GM19438 (cell line): ENCODE measurements at regions not wholly inside any gene's neighbourhood (a gene's known extent, or its start where the extent isn't known, plus 50 kb on each side); places are given as distances from the start of the nearest gene placed in this dataset.
A peak's percentile ranks its signal among the peaks of the same experiment; 100 is the strongest.

Experiments
- ATAC-seq: cut with Tn5 transposase; IDR thresholded peaks from one replicate; pipeline ENCODE4 v1.9.1; 2021; ENCODE audit warnings: low read depth; ENCODE audit not compliant: unreplicated experiment

DNA sequence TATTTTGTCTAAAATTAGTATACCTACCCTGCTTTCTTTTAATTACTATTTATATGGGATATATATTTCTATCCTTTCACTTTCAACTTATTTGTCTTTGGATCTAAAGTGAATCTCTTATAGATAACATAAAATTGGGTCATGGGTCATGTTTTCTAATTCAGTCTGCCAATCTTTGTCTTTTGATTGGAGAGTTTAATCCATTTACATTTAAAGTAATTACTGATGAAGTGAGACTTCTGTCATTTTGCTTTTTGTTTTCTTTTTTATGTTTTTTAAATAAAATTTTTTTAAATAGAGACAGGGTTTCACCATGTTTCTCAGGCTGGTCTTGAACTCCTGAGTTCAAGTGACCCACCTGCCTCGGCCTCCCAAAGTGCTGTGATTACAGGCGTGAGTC is 50.5 kb upstream of the PRDM1 start:
- no peak for ATAC-seq

DNA sequence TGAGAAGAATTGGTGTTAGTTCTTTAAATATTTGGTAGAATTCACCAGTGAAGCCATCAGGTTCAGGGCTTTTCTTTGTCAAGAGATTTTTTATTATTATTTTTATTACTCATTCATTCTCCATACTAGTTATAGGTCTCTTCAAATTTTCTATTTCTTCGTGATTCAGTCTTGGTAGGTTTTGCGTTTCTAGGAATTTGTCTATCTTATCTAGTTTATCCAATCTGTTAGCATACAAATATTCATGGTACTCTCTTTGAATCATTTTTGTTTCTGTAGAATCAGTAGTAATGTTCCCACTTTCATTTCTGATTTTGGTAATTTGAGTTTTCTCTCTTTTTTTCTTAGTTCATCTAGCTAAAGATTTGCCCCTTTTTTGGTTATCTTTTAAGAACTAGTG is 52.3 kb upstream of the PRDM1 start:
- ATAC-seq, result no peak

DNA sequence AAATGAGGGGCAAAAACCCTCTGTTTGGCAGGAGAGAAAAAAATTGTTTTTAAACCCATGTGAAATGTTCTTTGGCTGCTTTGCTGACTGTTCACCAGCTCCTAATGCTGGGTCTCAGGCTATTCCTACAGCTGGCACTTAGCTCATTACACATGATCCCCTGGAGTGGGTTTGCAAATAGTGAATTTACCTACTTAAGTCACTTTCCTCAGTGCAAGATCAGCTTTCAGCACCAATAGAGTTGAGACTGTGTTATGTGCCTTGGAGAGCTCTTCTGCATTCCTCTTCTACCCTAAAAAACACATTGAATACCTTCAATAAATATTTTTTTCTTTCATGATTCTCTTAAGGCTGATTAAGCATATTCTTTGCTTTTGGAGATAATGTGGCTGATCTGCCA is 58.4 kb upstream of the PRDM1 start:
- ATAC-seq, result no peak

DNA sequence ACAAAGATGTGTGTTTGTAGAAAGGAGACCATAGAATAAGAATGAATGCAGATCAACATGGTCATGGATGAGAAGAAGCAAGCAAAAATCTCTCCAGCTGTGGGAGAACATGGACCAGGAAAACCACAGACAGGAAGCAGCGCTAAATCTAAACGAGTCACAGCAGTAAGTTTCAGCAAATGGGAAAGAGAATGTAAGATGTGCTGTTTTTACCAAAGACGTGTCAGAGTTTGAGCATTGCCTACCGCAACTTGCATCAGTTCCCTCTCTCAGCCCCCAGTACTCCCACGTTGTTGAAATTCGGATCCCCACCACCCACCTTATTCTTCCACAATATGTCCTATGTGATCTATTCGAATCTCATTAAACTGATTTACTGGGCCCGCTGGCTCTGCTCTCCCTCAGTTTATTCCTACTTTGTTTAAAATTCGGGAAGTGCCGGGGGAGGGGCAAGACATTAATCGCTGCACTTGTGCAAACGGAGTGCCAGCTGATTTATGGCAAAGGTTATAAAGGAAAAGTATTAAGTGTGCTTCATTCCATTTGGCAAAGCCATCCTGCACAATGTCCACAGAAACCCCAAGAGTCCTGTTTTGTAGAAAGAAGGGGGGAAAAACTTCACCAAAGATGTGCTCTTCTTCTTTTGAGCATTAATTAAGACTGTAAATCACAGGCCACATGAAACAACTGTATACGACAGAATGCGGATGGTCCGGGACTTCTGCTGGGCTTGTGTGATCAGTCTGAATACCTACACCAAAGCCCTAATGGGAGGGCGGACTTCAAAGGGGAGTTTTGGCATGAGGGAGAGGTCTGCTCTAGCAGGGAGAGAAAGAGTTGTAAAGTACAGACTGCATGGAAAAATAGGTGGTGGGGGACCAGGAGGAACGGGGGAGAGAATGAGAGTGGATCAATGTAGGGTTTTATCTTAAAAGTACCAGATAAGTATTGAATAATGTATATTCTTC is 59.1 kb upstream of the PRDM1 start:
- ATAC-seq, result no peak

DNA sequence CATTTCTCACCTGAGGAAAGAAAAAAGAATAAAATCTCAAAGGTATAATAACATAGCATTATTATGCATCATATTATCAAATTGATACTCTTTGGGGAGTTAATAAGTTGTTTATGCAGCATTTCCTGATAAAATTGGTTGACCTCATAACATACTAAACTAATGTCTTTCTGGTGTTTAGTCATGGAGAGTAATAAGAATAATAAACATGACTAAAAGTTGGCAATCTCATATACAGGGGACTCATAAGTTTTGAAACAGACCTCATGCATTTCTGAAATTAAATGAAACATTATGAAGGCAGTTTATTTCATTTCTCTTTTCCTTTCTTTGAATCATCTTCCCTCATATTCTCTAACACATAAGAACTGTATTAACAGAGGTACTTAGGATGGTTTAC is 60.5 kb upstream of the PRDM1 start:
- ATAC-seq, result no peak

DNA sequence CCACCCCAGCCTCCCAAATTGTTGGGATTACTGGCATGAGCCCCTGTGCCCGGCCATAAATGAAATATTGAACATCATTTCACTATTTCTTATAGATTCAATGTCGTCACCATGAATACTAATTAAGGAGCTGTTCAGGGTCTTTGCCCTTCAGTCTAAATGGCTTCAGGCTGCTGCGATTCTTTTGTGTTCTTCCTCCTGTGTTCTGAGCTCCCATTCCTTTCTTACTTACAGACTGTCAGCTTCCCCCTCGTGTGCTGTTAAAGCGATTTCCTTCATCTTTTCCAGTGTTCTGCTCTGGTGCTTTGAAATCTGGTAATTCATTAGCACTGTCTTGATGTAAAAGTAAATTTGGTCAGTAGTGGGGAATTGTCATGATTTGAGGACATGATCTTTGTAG is 63.3 kb upstream of the PRDM1 start:
- ATAC-seq, result no peak

DNA sequence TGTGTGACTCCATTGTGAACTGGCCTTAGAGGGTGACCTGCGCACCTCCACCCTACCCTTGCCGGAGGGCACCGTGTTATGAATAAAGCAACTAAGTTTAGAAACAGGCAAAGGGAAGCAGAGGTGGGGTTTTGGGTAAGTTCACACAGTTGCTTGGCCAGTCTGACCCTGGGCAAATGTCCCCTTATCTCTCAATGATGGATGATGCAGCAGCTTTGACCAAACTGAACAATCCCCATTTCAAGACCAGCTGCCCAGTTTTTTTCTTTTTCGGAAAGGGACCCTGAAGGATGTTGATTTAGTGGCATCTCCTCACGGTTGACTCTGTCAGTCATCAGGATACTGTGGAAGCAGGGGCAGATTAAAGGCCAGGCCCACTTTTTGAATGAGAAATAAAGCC is 68.7 kb upstream of the PRDM1 start:
- ATAC-seq, result no peak

DNA sequence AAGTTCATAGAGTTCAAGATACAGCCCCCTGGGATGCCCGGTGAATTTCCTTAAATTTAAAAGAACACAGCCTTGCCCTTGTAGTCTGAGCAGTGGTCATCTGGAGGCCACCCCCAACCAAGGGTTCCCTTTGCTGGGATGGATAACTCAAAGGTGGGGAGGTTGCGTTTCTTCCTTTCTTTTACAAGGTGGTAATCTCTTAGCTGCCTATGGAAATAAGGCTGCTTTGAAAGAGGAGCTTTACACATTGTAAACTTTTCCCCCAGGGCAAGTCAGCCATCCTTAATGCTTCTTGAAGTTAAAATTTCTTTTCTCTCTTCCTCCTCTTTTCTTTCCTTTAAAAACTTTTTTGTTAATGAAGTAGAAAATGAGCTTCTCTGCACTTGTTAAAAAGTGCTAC is 71.2 kb upstream of the PRDM1 start:
- ATAC-seq, result no peak

DNA sequence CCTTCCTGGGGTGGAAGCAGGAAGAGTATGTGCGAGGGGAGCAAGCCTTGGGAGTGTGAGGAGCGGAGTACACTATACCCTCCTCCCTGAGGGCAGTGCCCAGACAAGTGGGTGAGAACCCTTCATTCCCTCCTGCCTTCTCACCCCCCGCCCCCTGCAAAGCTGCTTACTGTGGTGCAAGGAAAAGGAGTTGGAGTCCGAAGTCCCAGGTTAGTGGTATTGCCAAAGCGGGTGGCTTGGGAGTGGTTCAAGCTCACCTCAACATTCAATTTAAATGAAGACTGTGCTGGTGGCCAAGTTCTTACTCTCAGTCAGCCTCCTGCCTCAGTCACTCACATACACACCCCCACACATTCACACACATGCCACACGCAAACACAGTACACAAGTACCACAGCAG is 74.7 kb upstream of the PRDM1 start:
- no peak for ATAC-seq

DNA sequence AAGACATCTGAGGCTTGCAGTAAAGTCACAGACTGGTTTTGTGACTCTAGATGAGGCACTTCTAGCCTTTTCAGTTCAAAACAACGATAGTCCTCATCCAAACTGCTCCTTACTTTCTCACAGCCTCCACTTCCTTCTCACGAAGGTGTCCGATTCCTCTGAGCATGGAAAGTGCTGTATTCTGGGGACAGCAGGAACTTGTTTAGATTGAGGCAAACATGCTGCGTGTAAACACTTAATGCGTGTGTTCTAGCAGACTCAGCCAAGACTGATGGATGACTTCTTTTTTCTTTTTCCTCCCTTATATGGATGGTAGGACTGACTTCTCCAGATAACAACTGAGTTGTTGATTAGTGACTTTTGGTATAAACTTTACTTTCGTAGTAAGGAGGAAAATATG is 80.2 kb upstream of the PRDM1 start:
- ATAC-seq, result no peak

DNA sequence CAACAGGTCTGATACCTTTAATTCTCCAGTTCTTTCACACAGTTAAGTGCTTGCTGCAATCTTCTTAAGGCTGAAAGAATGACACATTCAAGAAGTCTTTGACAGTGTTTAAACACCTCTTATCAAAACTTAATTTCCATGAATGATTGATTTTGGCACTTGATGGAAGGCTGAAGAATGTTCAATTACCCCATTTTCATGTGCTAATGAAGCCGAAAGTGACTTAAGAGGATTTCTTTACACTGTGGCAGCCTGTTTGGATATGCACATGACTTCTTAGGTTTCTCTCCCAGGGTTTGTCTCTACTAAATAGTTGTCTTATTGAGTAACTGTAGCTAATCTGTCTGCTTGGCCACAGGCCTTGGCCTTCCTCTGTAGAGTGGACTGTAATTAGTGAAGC is 81.1 kb upstream of the PRDM1 start:
- no peak for ATAC-seq

DNA sequence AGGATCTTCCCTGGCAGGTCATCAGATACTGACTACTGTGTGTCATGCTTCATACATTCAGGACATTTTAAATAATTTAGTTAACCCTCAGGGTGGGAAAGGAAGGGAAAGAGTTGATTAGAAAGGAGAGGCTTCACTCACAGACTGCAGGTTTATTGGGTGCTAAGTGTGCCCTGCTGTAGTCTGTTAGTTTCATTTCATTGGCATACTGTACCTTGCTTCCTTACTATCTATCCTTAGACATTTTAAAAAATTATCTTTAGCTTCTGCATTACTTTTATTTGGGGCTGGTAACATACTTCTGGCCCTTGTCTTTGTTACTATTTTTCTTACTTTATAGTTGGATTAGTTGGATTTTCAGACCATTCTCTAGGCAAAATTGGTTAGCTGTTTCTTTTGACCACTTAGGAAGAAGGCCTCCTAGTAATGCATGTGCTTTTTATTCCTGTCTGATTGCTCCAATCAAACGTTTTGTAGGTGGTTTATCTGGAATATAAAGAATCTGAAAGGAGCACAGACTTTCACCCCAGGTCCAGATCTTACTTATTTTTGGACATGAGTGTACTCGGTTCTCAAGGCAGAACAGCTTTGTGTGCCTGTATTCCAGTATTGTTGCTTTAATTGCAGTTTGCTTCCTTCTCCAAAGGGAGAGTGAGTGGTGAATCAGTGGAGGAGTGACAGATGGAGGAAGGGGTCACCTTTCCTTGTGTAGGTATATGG is 82.7 kb upstream of the PRDM1 start:
- no peak for ATAC-seq

DNA sequence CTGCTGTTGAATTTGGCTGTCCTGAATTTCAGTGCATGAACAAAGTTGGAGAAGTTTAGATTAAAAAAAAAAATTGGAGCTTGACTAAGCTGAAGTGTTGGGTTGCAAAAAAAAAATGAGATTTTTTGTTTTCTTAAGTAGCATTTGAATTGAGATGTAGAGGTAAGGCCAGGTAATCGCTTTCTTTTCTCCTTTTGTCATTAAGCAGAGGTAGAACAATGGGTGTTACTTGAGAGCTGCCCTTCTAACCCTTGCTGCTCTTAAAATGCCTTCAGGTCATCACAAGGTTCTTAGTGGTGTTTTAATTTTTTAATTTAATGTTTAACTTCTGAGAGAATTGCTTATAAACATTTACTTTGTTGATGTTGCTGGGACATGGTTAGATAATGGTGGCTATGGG is 84.1 kb upstream of the PRDM1 start:
- no peak for ATAC-seq

DNA sequence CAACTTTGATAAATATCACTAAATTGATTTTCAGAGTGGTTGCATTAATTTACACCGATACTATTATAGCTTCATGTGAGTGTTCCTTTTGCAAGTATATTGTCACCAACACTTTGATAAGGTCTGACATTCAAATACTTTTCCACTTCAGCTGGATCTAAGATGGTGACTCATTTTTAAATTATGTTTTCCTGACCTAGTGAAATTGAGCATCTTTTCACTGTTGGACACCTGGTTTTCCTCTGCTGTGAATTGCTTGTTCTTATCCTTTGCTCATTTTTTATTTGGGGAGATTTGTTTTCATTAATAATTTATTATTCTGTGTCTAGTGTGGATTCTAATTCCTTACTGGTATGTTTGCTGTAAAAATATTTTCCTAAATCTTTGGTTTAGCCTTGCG is 85.2 kb upstream of the PRDM1 start:
- ATAC-seq, result no peak

DNA sequence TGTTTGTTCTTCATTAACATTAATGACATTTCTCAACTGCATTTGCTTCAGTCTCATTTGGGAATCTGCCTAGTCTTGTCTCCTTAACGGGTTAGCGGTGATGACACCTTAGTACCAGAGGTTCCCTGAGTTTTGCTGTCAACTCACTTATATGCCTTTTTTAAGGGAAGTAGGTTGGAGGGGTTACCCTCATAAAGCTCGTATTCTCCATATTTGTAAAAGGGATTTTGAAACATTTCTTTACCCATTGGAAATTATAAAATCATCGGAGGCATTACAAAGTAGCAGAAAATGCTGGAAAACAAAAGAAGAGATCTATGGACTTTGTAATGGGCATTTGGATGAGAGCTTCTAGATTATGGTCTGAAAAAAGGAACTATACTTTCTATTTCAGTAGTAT is 88.7 kb upstream of the PRDM1 start:
- ATAC-seq, result no peak

DNA sequence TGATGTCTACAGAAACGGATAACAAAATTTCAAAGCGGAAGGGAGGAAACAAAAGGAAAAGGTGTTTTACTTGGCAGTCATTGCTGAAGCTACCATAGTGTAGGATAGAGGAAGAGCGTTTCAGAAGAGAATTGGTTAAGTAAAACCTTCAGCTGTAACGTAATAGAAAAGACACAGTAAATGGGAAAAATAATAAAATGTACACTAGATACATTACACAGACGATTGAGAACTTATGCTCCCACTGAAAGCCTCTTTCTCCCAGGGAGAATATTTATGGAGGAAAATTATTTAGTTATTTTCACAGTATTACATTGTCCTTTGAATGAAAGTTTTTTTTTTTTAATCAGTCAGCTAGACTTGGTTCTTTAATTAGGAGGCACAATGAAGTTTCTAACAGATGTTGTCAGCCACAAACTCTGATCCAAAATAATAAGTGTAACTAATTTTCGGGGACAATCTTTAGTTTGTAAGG is 90.7 kb upstream of the PRDM1 start:
- no peak for ATAC-seq

DNA sequence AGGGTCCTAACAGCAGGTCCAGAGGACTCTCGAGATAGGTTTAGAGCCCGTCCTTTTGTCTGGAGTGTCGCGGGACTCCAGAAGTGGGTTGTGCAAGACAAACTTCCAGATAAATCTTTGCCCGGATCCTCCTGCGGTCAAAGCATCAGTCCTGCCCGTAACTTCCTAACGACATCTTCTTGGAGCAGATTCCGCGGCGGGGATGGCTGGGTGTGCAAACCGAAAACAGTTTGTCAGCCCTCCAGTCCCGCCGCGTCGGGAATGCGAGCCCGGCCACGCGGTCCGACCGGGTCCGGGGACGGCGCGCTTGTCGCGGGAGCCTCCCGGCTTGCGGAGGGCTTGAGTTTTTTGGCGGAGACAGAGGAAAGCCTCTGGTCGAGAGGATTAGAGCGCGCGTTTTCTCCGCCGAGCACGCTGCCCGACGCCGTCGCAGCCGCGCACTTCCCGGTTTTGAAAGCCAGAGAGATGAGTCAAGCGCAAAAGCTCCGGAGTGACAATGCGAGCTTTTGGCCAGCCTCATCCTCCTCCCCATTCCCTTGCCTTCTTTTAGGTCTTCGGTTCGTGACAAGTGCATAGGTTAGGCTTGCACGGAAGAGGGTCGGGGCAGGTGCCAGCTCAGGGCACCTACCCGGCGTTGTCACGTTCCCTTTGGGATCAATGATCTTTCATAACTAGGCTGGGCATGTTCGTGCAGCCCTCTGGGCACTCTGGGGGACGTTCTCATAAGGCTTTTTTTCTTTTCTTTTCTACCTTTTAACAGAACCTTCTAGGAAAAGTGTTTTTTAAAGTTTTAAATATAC is 91.3 kb upstream of the PRDM1 start:
- ATAC-seq, result no peak

DNA sequence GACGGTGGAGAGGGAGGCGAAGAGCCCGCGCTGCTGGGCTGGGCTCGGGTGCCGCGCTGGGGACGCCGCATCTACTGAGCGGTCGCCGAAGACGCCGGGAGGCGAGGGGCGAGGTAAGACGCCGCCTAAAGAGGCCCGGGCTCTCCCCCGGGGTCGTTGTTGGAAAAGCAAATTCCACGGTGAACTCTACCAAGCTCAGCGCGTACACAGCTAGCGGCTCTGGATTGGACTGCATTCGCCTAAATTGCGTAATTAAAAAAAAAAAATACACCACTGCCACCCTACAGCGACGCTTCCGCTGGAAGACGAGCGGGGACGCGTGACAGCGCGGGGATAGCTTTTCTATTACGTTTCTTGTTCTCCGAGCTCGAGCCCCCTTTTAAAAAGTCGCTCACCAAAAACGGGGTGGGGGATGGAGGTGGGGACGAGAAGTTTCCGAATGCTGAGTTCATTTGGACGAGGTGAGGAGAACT is 92.0 kb upstream of the PRDM1 start:
- no peak for ATAC-seq

DNA sequence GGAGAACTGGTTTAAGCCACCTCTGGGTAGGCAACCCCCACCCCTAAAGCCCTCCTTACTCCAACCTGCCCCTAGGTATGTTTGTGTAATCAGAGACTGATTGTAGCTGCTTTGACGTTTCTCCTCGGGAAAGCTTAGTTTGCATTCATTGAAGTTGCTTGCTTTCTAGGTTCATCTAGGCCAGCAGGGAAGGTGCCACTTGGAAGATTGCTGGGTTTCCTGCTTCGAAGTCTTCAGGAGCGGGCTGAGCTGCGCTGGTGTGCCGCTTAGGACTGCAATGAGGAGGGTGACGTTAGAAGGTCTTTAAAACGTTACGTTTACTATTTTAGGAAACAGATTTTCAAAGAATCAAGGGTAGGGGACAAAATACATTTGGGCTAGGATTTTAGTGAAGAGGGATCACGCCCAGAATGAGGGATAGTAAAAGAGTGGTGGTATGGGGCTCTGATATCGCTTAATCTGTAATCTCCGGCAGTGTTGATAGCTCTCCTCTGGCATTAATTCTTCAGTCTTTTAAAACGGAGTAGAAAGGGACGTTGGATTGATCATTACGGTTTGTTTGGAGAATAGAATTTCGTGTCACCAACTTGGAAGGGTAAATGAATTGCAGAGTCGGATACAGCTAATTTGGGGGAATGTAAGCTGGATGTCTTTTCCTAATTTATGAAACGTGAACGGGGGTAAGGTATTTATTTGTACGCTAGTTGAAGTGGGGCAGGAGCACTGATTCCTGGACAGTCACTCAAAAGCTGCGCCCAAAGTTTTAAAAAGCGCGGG is 92.6 kb upstream of the PRDM1 start:
- no peak for ATAC-seq

DNA sequence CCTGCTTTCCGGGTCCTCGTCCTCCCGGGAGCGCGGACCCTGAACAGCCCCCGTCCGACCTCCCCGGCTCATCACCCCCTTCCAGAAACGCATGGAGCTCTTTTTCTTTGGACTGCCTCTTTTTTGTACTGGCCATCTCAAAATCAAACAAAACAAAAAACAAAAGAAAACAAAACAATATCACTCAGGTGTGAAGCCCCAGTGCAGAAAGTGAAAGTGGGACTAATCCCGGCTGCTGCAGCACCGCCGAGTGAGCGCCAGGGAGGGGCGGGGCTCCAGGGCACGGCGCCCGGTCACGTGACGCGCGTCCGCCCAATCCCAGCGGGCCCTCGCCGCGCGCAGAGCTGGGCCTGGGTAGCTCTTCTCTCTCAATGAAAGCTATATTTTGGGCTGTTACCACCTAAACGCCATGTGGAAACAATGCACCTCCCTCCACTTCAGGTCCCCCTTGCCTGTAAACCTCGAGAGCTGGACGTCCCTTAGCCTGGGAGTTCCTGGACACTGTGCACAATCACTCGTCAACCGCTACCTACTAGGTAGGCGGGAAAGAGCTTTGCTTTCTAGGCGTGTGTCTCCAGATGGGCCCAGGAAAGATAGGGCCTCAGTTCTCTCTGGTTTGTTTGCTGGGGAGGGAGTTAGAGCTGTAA is 93.7 kb upstream of the PRDM1 start:
- ATAC-seq, result peak; percentile 83
